GM19463 (cell line): ENCODE measurements at regions not wholly inside any gene's neighbourhood (a gene's known extent, or its start where the extent isn't known, plus 50 kb on each side); places are given as distances from the start of the nearest gene placed in this dataset.
"Not testable (repeated sequence)": the region's sequence is repeated elsewhere in the genome, so short reads cannot be mapped to it uniquely, and the experiment has no call there.

Experiments
- ATAC-seq: cut with Tn5 transposase; IDR thresholded peaks from one replicate; pipeline ENCODE4 v1.9.1; 2021; ENCODE audit warnings: mild to moderate bottlenecking, moderate library complexity; ENCODE audit not compliant: unreplicated experiment

GRCh38 chr9:2493529-2493928 lies 128.1 kb upstream of the VLDLR start:
- no peak for ATAC-seq

DNA sequence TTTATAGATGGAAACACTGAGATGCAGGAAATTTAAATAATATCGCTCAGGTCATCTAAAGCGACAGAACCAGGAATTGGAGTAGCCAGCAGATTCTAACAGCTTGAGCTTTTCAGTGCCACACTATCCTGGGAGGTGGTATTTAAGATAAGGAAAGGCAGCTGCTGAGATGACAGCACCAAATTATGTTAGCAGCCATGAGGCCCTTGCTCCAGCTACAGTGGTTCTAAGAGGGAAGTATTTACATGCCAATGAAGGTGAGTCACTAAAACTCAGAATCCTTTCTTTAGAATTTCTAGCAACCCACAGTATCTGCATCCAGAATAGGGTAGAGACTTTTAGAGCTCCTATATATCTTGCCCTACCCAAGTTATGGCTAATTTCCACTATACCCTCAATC lies 127.0 kb upstream of the VLDLR start:
- no peak for ATAC-seq

- no peak for ATAC-seq
Measured at GRCh38 chr9:2495221-2496005, 126.2 kb upstream of the VLDLR start.

DNA sequence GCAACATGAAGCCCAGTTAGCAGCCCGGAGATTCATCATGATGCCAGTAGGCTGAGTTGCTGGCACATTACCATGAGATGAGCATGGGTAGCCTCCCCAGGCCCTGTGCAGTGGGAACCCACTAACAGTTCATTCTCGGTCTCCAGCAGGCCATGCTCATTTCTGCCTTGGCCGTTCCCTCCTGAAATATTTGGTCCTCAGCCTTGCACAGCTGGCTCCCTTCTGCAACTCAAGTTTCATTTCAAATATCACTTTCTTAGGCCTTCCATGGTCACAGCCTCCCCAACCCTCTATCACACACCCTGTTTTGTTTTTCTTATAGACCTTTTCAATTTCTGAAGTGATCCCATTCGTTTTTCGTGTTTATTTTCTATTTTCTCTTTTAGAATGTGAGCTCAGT lies 125.4 kb upstream of the VLDLR start:
- no peak for ATAC-seq

GRCh38 chr9:2496934-2497333 lies 124.7 kb upstream of the VLDLR start:
- no peak for ATAC-seq

DNA sequence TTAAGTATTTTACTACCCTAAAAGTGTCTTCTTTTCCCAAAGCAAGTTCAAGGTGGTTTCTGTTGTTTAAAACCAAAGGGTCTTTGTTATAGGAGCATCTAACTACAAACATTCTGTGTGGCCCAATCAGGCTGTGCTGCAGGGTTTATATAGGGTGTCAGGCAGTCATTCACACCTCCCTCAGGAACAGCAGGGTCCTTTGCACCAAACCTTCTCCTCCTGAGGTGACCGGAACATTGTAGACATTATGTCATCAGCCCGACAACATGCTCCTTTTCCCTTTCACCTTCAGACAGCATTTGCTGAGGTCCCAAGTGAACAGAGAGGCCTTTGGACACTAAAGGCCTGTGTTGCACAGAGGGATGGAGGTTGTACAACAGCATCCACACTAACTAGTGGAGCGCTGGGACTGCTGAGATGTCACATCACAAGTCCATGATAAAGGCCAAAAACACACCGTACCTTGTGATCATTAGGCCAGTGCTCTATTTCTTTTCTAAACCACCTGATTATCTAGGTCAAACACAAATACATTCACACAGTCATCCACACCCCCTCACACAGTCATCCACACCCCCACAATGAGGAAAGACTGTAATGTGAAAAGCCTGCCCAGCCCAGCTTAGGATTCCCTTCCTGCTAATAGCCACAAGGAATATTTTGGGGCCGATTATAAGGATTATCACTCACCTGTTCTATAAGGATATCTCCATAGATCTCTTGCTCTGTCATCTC lies 123.8 kb upstream of the VLDLR start:
- no peak for ATAC-seq

- ATAC-seq = no peak
Measured at GRCh38 chr9:2502210-2502609, 119.4 kb upstream of the VLDLR start.

DNA sequence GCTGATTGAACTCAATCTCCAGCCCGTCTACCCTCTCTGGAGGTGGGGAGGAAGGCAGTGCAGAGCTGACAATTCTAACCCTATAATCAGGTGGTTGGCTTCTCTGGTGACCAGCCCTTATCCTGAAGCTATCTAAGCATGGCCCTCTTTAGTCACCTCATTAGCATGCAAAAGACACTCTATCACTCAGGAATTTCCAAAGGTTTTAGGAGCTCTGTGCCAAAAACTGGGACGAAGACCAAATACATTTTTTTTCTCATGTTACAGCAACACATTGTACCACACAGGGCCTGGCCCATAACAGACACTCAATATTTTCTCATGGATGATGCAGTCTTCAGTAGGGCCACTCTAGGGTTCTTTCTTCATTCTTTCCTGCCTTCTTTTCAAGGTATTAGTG lies 118.8 kb upstream of the VLDLR start:
- no peak for ATAC-seq

- ATAC-seq = no peak
Measured at GRCh38 chr9:2506321-2506720, 115.3 kb upstream of the VLDLR start.

- ATAC-seq = no peak
Measured at GRCh38 chr9:2523591-2523990, 98.0 kb upstream of the VLDLR start.

GRCh38 chr9:2524601-2525000 lies 97.0 kb upstream of the VLDLR start:
- no peak for ATAC-seq

DNA sequence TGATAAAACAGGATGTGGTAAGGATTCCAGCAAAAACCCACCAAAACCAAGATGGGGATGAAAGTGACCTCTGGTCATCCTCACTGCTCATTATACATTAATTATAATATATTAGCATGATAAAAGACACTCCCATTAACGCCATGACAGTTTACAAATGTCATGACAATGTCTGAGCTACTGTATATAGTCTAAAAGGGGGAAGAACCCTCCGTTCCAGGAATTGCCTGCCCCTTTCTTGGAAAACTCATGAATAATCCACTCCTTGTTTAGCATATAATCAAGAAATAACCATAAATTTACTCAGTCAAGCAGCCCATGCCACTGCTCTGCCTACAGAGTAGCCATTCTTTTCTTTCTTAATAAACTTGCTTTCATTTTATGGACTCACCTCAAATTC lies 96.4 kb upstream of the VLDLR start:
- no peak for ATAC-seq

GRCh38 chr9:2526071-2526828 lies 95.3 kb upstream of the VLDLR start:
- ATAC-seq = no peak

DNA sequence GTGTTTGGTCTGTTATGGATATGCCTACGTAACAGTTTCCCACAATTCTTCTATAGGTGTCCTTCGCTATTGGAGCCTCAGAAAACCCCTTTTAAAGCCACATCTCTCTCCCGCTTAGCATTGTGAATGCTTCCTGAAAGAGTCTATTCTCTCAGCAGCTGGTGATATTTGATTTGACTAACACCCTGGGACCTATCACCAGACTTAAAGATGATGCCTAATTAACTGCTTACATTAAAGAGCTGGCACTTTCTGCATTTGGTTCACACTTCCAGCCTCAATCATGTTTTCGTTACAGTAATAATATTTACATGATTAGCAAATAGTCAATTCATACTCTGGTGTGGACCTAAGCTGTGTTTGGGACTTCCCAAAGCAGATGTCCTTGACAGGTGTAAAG lies 90.1 kb upstream of the VLDLR start:
- ATAC-seq = no peak

GRCh38 chr9:2536511-2536910 lies 85.1 kb upstream of the VLDLR start:
- ATAC-seq = no peak

DNA sequence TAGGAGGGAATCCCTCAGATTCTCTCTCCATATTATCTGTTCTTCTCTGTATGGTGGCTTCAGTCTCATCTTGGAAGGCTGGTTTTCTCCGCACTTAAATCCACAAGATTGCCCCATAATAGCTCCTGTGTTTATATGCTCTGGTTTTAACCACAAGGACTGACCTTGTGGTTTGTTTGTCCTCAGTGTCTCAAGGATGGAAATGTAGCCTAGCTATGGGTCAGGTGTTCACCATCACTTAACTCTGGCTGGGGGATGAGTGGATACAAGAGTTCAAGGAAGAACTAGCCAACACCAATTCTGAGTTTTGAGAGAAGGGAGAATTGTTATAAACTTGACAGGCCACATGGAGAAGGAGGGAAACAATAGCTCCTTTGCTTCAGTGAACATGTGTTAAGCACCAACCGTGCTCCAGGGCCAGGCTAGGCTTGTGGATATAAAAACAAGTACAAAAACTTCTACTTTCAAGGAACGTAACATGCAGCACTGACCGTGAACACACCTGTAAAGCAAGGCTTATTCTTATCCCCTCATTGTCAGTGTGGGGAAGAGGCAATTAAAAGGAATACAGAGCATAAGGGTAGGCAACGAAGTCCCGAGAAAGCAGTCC lies 75.6 kb upstream of the VLDLR start:
- ATAC-seq = no peak

DNA sequence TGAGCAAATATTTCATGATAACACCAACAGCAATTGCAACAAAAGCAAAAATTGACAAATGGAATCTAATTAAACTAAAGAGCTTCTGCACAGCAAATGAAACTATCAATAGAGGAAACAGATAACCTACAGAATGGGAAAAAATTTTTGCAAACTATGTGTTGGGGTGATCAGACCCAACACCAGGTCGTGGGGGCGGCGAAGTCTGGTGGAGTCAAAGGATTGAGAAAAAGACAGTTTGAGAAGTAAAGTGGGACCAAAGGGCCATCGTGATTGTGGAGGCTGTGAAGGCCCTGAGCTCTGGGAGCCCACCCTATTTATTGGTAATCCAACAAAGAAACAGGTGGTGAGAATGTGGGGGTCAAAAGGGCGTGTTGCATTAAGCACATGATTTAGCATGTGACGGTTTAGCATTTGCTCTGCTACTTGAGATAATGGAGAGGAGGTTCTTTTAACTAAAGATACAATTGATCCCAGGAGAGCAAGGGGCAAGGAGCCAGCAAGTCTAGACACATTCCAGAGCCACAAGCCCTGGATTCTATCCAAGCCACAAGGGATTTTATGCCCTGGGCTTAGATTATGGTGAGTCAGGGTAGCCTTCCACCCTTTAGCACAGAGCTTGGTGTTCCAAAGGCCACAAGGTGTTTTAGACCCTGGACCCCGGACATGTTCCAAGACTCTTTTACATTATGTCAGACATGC lies 65.5 kb upstream of the VLDLR start:
- ATAC-seq = not testable (repeated sequence)

GRCh38 chr9:2557693-2558092 lies 63.9 kb upstream of the VLDLR start:
- no peak for ATAC-seq

DNA sequence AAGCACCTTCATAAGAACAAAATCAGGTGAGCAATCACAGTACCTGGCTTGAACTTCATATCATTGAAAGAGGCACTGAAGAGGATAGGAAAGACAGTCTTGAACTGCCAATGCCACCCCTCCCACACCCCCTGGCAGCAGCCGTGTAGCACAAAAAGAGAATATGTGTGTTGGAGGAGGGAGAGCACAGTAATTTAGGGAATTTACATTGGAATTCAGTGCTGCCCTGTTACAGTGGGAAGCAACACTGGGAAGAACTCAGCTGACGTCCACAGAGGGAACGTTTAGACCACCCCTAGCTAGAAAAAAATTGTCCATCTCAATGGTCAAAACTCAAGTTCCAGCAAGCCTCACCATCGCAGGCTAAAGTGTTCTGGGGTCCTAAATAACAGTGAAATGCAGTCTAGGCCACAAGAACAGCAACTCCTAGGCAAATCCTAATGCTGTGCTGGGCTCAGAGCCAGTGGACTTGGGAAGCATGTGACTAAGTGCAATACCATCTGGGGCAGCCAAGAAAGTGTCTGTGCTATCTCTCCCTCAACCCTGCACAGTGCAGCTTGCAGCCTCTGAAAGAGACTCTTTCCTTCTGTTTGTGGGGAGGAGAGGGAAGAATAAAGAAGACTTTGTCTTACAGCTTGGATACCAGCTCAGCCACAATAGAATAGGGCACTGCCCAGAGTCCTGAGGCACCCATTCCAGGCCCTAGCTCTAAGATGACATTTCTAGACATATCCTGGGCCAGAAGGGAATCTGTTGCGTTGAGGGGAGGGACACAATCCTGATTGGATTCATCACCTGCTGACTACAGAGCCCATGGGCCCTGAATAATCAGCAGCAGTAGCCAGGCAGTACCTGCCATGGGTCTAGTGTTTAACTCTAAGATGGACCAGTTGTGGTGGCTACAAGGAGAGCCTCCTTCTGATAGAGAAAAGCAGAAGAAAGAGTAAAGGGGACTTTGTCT lies 62.1 kb upstream of the VLDLR start:
- ATAC-seq = no peak

- ATAC-seq = no peak
Measured at GRCh38 chr9:2560180-2560579, 61.4 kb upstream of the VLDLR start.
